ENCODE measurements at regions not wholly inside any gene's neighbourhood (a gene's known extent, or its start where the extent isn't known, plus 50 kb on each side); places are given as distances from the start of the nearest gene placed in this dataset.

DNA sequence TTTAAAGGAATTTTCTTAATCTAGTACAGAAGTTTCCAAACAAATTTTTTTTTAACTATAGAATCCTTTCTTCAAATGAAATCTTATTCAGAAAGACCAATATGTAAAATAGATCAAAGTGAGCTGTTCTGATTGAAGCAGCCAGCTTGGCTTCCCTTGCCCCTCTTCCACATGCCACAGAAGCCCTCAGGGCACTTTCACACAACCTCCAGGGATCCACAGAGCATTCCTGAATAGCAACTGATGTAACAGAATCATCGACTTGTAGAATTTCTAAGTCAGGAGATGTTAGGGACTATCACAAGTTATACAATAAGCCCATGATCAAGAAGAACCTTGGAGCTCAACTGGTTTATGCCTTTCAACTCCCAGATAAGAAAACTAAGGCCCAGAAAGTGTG, 427.8 kb upstream of the C9orf72 start:
- no TSS peak for BruUV-seq (replicated peaks)
- H3K27me3 ChIP-seq (ENCODE audit: control insufficient read depth, insufficient read depth, low read length) = no peaks in the 10 kb centered on the region
- no peak overlapping the region for H4K91ac ChIP-seq (ENCODE audit: insufficient read depth, low read depth, low read length)
- no peak overlapping the region for H2BK120ac ChIP-seq (ENCODE audit: low read depth, low read length)
- H3K79me1 ChIP-seq (ENCODE audit: low read depth in 1 of 2, low read length in 2 of 2) = no peaks in the 10 kb centered on the region
- ATAC-seq (ENCODE audit: low read depth) (no peak), DNase-seq (no peak)
- no peak overlapping the region for H3K56ac ChIP-seq (ENCODE audit: extremely low read depth, insufficient read depth, low read length)
- H2BK20ac ChIP-seq (ENCODE audit: low read depth, low read length) = no peak overlapping the region
- H3K4ac ChIP-seq (ENCODE audit: low read depth, low read length) = no peak overlapping the region
- no peak overlapping the region for H2AK9ac ChIP-seq (replicated peaks; ENCODE audit: low read depth, low read length, poor library complexity)
- no peaks in the 10 kb centered on the region for H3K4me1 ChIP-seq (ENCODE audit: control insufficient read depth, insufficient read depth, low read length)
- no peak overlapping the region for H4K5ac ChIP-seq (ENCODE audit: low read depth, low read length)
- H3K18ac ChIP-seq (ENCODE audit: low read depth, low read length) = no peak overlapping the region
- in situ Hi-C loops (cut with MboI; ENCODE audit: low sequenced_read_pairs) (loop anchor here (10.0 kb wide), 1 partner anchor 56 kb away; no protein-coding TSS in a partner anchor), dilution Hi-C loops (cut with HindIII; ENCODE audit: low sequenced_read_pairs, unreplicated experiment) (no loop called here), intact Hi-C loops (cut with micrococcal nuclease) (no loop called here)
- no peak overlapping the region for H2AFZ ChIP-seq (replicated peaks; ENCODE audit: low read length, poor library complexity)
- POLR2A ChIA-PET (ENCODE audit: unreplicated experiment) = no interaction called here
- no peak overlapping the region for H3K4me2 ChIP-seq (ENCODE audit: low read depth, low read length)
- no peak overlapping the region for H2BK5ac ChIP-seq (ENCODE audit: low read depth, low read length, poor library complexity, severe bottlenecking)
- no peak overlapping the region for H3K27ac ChIP-seq (ENCODE audit: insufficient read depth, low read length)
- no peak overlapping the region for H2AK5ac ChIP-seq (ENCODE audit: low read depth, low read length)
- H4K20me1 ChIP-seq (ENCODE audit: insufficient read depth, low read length) = no peaks in the 10 kb centered on the region
- H3K9ac ChIP-seq (ENCODE audit: low read depth, low read length) = no peak overlapping the region
- no peaks in the 10 kb centered on the region for H3K9me1 ChIP-seq (ENCODE audit: insufficient read depth, low read length)
- H4K8ac ChIP-seq (ENCODE audit: low read depth in 2 of 2, low read length in 2 of 2) = no peak overlapping the region
- CTCF ChIA-PET = no interaction called here
- no peak overlapping the region for H3K4me3 ChIP-seq (ENCODE audit: insufficient read depth, low read depth, low read length)
- WGBS, 2 experiments (ENCODE audit: extremely low coverage in 2 of 2, insufficient read length in 1 of 2) = no CpG with 5 or more reads among the region's 1 CpG
- H3K23ac ChIP-seq (ENCODE audit: low read depth, low read length) = no peak overlapping the region
- H3K14ac ChIP-seq (replicated peaks; ENCODE audit: low read depth, low read length) = no peak overlapping the region
- H3K36me3 ChIP-seq (ENCODE audit: control insufficient read depth, insufficient read depth, low read length) = no peaks in the 10 kb centered on the region
- no peaks in the 10 kb centered on the region for H3K9me3 ChIP-seq (ENCODE audit: control insufficient read depth, insufficient read depth, low read length)
- TF ChIP-seq MXI1 (IDR thresholded peaks at IDR 0.05; ENCODE audit: borderline replicate concordance, low read depth, low read length) (no peak), CEBPB (IDR thresholded peaks at IDR 0.05; ENCODE audit: low read depth, low read length) (no peak), POLR2A (IDR thresholded peaks at IDR 0.05; ENCODE audit: low read depth, low read length) (no peak), RFX5 (IDR thresholded peaks at IDR 0.05; ENCODE audit: low read depth, low read length) (no peak), RAD21 (IDR thresholded peaks at IDR 0.05; ENCODE audit: low read length) (no peak), RCOR1 (IDR thresholded peaks at IDR 0.05; ENCODE audit: insufficient replicate concordance, low read length) (no peak), FOS (IDR thresholded peaks at IDR 0.05; ENCODE audit: low read depth, low read length) (no peak), SMC3 (IDR thresholded peaks at IDR 0.05; ENCODE audit: low read depth, low read length) (no peak), MAFK (IDR thresholded peaks at IDR 0.05; ENCODE audit: low read depth, low read length) (no peak), MAZ (IDR thresholded peaks at IDR 0.05; ENCODE audit: borderline replicate concordance, low read depth, low read length) (no peak), BHLHE40 (IDR thresholded peaks at IDR 0.05; ENCODE audit: low read depth, low read length) (no peak), NFE2L2 (IDR thresholded peaks at IDR 0.05; ENCODE audit: low read depth, low read length) (no peak), CHD1 (IDR thresholded peaks at IDR 0.05; ENCODE audit: low read depth, low read length) (no peak)
- TF ChIP-seq, protein P1, sequence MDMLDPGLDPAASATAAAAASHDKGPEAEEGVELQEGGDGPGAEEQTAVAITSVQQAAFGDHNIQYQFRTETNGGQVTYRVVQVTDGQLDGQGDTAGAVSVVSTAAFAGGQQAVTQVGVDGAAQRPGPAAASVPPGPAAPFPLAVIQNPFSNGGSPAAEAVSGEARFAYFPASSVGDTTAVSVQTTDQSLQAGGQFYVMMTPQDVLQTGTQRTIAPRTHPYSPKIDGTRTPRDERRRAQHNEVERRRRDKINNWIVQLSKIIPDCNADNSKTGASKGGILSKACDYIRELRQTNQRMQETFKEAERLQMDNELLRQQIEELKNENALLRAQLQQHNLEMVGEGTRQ (IDR thresholded peaks at IDR 0.05; ENCODE audit: low read depth, low read length) = no peak
- TF ChIP-seq, protein P2, sequence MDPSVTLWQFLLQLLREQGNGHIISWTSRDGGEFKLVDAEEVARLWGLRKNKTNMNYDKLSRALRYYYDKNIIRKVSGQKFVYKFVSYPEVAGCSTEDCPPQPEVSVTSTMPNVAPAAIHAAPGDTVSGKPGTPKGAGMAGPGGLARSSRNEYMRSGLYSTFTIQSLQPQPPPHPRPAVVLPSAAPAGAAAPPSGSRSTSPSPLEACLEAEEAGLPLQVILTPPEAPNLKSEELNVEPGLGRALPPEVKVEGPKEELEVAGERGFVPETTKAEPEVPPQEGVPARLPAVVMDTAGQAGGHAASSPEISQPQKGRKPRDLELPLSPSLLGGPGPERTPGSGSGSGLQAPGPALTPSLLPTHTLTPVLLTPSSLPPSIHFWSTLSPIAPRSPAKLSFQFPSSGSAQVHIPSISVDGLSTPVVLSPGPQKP (IDR thresholded peaks at IDR 0.05; ENCODE audit: borderline replicate concordance, low read depth, low read length) = no peak
- TF ChIP-seq, protein P3, sequence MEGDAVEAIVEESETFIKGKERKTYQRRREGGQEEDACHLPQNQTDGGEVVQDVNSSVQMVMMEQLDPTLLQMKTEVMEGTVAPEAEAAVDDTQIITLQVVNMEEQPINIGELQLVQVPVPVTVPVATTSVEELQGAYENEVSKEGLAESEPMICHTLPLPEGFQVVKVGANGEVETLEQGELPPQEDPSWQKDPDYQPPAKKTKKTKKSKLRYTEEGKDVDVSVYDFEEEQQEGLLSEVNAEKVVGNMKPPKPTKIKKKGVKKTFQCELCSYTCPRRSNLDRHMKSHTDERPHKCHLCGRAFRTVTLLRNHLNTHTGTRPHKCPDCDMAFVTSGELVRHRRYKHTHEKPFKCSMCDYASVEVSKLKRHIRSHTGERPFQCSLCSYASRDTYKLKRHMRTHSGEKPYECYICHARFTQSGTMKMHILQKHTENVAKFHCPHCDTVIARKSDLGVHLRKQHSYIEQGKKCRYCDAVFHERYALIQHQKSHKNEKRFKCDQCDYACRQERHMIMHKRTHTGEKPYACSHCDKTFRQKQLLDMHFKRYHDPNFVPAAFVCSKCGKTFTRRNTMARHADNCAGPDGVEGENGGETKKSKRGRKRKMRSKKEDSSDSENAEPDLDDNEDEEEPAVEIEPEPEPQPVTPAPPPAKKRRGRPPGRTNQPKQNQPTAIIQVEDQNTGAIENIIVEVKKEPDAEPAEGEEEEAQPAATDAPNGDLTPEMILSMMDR (conservative IDR thresholded peaks at IDR 0.05; ENCODE audit: low read depth, low read length) = no peak
- no peak overlapping the region for H2BK15ac ChIP-seq (ENCODE audit: low read depth, low read length)
